ENCODE measurements at regions not wholly inside any gene's neighbourhood (a gene's known extent, or its start where the extent isn't known, plus 50 kb on each side); places are given as distances from the start of the nearest gene placed in this dataset.

DNA sequence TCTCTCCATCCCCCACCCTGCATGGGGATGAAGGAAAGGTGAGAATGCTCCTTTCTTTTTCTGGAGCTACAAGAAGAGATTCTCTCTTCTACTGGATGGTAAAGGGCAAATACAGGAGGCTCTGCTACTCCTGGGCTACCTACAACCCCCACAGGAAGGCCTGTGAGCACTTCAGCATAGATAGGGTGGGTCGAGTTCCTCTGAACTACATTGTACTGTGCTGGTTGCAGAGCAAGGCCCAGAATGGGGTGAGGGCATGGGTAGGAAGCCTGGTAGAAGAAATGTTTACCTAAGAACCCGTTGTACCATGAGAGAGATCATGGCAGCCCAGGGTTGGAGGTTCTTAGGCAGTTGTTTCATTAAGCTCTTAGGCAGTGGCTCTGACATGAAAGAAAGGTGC lies 510.4 kb downstream of the MID1IP1 start:
- H3K9me2 ChIP-seq (replicated peaks; ENCODE audit: low read length) = no peaks in the 10 kb centered on the region
- BruUV-seq (replicated peaks) = no TSS peak
- CTCF ChIA-PET = no interaction called here

GRCh38 chrX:39313146-39313545 lies 511.9 kb downstream of the MID1IP1 start:
- Histone ChIP-seq H3K9ac (ENCODE audit: low read length) (no peak overlapping the region), H3K27ac (ENCODE audit: low read length) (no peak overlapping the region), H2AFZ (ENCODE audit: low read length) (no peak overlapping the region), H3K4me3 (ENCODE audit: low read length) (no peak overlapping the region), H3K4me2 (ENCODE audit: low read length) (no peak overlapping the region), H3K27me3 (ENCODE audit: low read length) (peaks cover 14% of the 10 kb centered on the region), H3K79me2 (ENCODE audit: low read length) (no peaks in the 10 kb centered on the region), H3K36me3 (ENCODE audit: low read depth, low read length) (no peaks in the 10 kb centered on the region), H3K9me2 (replicated peaks; ENCODE audit: low read length) (no peaks in the 10 kb centered on the region), H3K4me1 (ENCODE audit: insufficient read depth, low read length) (no peaks in the 10 kb centered on the region), H4K20me1 (ENCODE audit: low read length) (no peaks in the 10 kb centered on the region), H3K9me3 (ENCODE audit: low read length) (no peaks in the 10 kb centered on the region), H3F3A (ENCODE audit: low read length, unreplicated experiment) (no peaks in the 10 kb centered on the region)
- no TSS peak for BruUV-seq (replicated peaks)
- no peak for TF ChIP-seq EZH2 (IDR thresholded peaks at IDR 0.05; ENCODE audit: low read length, unreplicated experiment)
- TF ChIP-seq, protein P1, sequence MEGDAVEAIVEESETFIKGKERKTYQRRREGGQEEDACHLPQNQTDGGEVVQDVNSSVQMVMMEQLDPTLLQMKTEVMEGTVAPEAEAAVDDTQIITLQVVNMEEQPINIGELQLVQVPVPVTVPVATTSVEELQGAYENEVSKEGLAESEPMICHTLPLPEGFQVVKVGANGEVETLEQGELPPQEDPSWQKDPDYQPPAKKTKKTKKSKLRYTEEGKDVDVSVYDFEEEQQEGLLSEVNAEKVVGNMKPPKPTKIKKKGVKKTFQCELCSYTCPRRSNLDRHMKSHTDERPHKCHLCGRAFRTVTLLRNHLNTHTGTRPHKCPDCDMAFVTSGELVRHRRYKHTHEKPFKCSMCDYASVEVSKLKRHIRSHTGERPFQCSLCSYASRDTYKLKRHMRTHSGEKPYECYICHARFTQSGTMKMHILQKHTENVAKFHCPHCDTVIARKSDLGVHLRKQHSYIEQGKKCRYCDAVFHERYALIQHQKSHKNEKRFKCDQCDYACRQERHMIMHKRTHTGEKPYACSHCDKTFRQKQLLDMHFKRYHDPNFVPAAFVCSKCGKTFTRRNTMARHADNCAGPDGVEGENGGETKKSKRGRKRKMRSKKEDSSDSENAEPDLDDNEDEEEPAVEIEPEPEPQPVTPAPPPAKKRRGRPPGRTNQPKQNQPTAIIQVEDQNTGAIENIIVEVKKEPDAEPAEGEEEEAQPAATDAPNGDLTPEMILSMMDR (conservative IDR thresholded peaks at IDR 0.05; ENCODE audit: low read depth, low read length) = no peak
- CTCF ChIA-PET = no interaction called here
- intact Hi-C loops (cut with micrococcal nuclease) = no loop called here
- DNase-seq (no peak), ATAC-seq (no peak)
- POLR2A ChIA-PET (ENCODE audit: unreplicated experiment) = no interaction called here

More for the DNA sequence above, 510.4 kb downstream of the MID1IP1 start:
- TF ChIP-seq, protein P1 (conservative IDR thresholded peaks at IDR 0.05; ENCODE audit: low read depth, low read length) = no peak
- TF ChIP-seq EZH2phosphoT487 (IDR thresholded peaks at IDR 0.05; ENCODE audit: borderline replicate concordance, low read length) (no peak), EZH2 (IDR thresholded peaks at IDR 0.05; ENCODE audit: low read length, unreplicated experiment) (no peak)
- H3K4me1 ChIP-seq (ENCODE audit: insufficient read depth, low read length) = no peaks in the 10 kb centered on the region
- no peaks in the 10 kb centered on the region for H3K79me2 ChIP-seq (ENCODE audit: low read length)
- H3K9me3 ChIP-seq (ENCODE audit: low read length) = no peaks in the 10 kb centered on the region
- H3K27ac ChIP-seq (ENCODE audit: low read length) = no peak overlapping the region
- POLR2A ChIA-PET (ENCODE audit: unreplicated experiment) = no interaction called here
- H3K27me3 ChIP-seq (ENCODE audit: low read length) = peaks cover 14% of the 10 kb centered on the region
- no peak overlapping the region for H3K9ac ChIP-seq (ENCODE audit: low read length)
- H3K4me2 ChIP-seq (ENCODE audit: low read length) = no peak overlapping the region
- no peaks in the 10 kb centered on the region for H3F3A ChIP-seq (ENCODE audit: low read length, unreplicated experiment)
- no peaks in the 10 kb centered on the region for H4K20me1 ChIP-seq (ENCODE audit: low read length)
- intact Hi-C loops (cut with micrococcal nuclease) = no loop called here
- DNase-seq = no peak
- ATAC-seq = no peak
- no peaks in the 10 kb centered on the region for H3K36me3 ChIP-seq (ENCODE audit: low read depth, low read length)
- no peak overlapping the region for H3K4me3 ChIP-seq (ENCODE audit: low read length)
- H2AFZ ChIP-seq (ENCODE audit: low read length) = no peak overlapping the region

DNA sequence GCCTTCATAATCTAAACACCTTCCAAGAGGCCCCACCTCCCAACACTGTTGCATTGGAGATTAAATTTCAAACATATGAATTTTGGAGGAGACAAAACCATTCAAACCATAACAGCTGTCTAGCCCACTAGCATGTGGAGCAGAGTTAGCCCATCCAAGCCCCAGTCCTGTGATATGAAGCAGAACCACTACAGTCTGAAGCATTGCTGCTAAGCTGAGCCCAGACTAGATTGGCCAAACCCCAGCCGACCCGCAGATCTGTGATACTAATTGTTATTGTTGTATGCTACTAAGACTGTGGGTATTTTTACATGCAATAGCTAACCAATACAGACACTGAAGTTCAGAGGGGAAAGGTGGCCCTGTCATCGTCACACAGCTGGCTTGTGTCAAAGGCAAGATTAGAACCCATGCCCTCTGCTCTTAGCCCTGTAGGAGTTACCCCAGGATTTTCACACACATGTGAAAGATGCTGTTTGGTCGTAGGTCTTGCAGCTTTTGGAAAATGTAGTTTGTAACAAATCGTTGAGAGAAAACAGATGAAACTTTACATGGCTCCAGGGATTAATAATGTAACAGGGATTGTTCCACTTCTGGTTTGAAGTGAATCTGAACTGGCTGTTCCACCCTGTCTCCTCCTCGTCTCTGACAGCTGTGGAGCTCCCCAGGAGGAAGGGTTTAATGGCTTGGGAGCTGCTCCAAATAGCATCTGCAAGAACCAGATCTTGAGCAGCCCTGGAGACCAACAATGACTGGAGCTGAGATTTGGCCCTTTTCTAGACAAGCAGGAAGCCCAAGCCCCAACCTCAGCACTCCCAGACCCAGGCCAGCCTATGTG lies 517.5 kb downstream of the MID1IP1 start:
- H3K79me2 ChIP-seq (ENCODE audit: low read length) = no peaks in the 10 kb centered on the region
- DNase-seq (no peak), ATAC-seq (no peak)
- TF ChIP-seq EZH2phosphoT487 (IDR thresholded peaks at IDR 0.05; ENCODE audit: borderline replicate concordance, low read length) (no peak), EZH2 (IDR thresholded peaks at IDR 0.05; ENCODE audit: low read length, unreplicated experiment) (no peak)
- TF ChIP-seq, protein P1 (conservative IDR thresholded peaks at IDR 0.05; ENCODE audit: low read depth, low read length) = no peak
- no peak overlapping the region for H3K9ac ChIP-seq (ENCODE audit: low read length)
- H3K36me3 ChIP-seq (ENCODE audit: low read depth, low read length) = no peaks in the 10 kb centered on the region
- intact Hi-C loops (cut with micrococcal nuclease) = no loop called here
- no peaks in the 10 kb centered on the region; the same call in 1 of the 2 replicates for H3K27me3 ChIP-seq (ENCODE audit: low read length)
- BruUV-seq (replicated peaks) = no TSS peak
- no peaks in the 10 kb centered on the region for H3F3A ChIP-seq (ENCODE audit: low read length, unreplicated experiment)
- H3K4me1 ChIP-seq (ENCODE audit: insufficient read depth, low read length) = no peaks in the 10 kb centered on the region
- H4K20me1 ChIP-seq (ENCODE audit: low read length) = no peaks in the 10 kb centered on the region
- POLR2A ChIA-PET (ENCODE audit: unreplicated experiment) = no interaction called here
- no peaks in the 10 kb centered on the region for H3K9me3 ChIP-seq (ENCODE audit: low read length)
- H3K4me3 ChIP-seq (ENCODE audit: low read length) = no peak overlapping the region
- H3K27ac ChIP-seq (ENCODE audit: low read length) = no peak overlapping the region
- CTCF ChIA-PET = no interaction called here
- H3K4me2 ChIP-seq (ENCODE audit: low read length) = no peak overlapping the region
- no peak overlapping the region for H2AFZ ChIP-seq (ENCODE audit: low read length)
- H3K9me2 ChIP-seq (replicated peaks; ENCODE audit: low read length) = no peaks in the 10 kb centered on the region
